Keratinocyte (primary cell): ENCODE measurements at regions not wholly inside any gene's neighbourhood (a gene's known extent, or its start where the extent isn't known, plus 50 kb on each side); places are given as distances from the start of the nearest gene placed in this dataset.

Source experiments
- EZH2 ChIP-seq: IDR thresholded peaks from one replicate; pipeline ENCODE4 v1.6.1; 2012; ENCODE audit warnings: inconsistent platforms, mild to moderate bottlenecking, low read length, moderate library complexity
- TF ChIP-seq, protein P1 (sequence below), 3 experiments: IDR thresholded peaks in 1 of 3; conservative IDR thresholded peaks in 1 of 3; optimal IDR thresholded peaks in 1 of 3; 2 replicates in 2 of 3; 3 replicates in 1 of 3; pipeline versions ENCODE3 to v1.5.1; 2011; ENCODE audit warnings: low read length in 3 of 3, mild to moderate bottlenecking in 3 of 3, moderate library complexity in 2 of 3, control low read depth in 1 of 3, inconsistent platforms in 1 of 3; ENCODE audit not compliant: insufficient read depth in 2 of 3; ENCODE audit errors: extremely low read depth in 1 of 3

DNA sequence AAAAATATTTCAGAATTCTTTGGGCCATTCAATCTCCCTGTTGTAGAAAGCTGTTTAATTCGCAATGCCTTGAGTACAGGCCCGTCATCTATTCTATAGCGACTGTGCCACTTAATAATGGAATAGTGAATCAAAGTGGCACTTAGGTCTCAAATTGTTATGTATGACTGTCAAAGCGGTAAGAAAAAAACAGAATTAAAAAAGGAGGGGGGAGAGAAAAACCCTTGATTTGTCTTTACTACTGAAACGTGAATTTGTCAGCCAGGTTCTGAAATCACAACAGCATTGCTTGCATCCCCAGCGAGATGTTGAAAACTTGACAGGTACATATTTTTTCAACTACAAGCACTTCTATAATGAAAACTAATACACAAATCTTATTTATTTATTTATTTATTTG, 320.9 kb downstream of the TFEC start:
- TF ChIP-seq, protein P1, sequence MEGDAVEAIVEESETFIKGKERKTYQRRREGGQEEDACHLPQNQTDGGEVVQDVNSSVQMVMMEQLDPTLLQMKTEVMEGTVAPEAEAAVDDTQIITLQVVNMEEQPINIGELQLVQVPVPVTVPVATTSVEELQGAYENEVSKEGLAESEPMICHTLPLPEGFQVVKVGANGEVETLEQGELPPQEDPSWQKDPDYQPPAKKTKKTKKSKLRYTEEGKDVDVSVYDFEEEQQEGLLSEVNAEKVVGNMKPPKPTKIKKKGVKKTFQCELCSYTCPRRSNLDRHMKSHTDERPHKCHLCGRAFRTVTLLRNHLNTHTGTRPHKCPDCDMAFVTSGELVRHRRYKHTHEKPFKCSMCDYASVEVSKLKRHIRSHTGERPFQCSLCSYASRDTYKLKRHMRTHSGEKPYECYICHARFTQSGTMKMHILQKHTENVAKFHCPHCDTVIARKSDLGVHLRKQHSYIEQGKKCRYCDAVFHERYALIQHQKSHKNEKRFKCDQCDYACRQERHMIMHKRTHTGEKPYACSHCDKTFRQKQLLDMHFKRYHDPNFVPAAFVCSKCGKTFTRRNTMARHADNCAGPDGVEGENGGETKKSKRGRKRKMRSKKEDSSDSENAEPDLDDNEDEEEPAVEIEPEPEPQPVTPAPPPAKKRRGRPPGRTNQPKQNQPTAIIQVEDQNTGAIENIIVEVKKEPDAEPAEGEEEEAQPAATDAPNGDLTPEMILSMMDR (optimal IDR thresholded peaks at IDR 0.05 in 1 of 3, IDR thresholded peaks at IDR 0.05 in 1 of 3, conservative IDR thresholded peaks at IDR 0.05 in 1 of 3; ENCODE audit: extremely low read depth in 1 of 3, insufficient read depth in 2 of 3, low read length in 3 of 3), result no peak
- TF ChIP-seq EZH2, result no peak
